H4 (cell line): ENCODE measurements at regions not wholly inside any gene's neighbourhood (a gene's known extent, or its start where the extent isn't known, plus 50 kb on each side); places are given as distances from the start of the nearest gene placed in this dataset.
"Not testable (repeated sequence)": the region's sequence is repeated elsewhere in the genome, so short reads cannot be mapped to it uniquely, and the experiment has no call there.

Experiments
- DNase-seq: peaks from one replicate; pipeline ENCODE4 v3.0.0-alpha.2; 2015; ENCODE audit warnings: low spot score

DNA sequence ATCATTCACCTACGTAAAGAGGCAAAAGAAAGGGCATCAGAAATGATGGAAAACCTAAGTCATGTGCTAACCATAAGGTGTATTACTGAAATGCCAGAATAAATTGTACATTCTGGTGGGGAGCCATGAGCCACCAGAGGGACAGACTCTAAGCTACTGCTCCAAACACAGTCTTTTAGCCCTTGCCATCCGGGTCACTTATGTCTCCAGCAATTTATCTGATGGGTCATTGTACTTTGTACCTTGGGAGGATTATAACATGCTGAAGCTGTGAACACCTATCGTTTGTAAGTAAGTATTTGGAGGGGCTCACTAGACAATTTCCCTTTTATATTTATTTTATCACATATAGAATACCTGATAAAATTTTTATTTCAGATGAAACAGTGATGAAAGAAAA is 495.1 kb downstream of the KIF4B start:
- DNase-seq: no peak

DNA sequence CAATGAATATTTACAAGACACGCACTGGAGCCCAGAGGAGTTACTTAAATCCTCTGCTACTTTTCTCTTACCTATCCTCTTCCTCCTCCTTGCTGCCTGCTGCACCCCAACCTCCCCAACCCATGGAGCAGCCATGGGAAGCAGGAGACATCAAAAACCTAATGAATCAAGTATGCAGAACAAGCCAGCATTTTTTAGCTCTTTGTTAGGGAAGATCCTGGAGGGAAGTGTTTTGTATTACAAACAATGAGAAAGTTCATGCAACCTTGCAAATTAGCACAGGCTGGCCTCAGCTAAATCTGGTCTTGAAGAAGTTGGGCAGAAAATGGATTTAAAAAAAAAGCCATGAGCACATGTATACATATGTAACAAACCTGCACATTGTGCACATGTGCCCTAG is 498.8 kb downstream of the KIF4B start:
- DNase-seq: no peak

DNA sequence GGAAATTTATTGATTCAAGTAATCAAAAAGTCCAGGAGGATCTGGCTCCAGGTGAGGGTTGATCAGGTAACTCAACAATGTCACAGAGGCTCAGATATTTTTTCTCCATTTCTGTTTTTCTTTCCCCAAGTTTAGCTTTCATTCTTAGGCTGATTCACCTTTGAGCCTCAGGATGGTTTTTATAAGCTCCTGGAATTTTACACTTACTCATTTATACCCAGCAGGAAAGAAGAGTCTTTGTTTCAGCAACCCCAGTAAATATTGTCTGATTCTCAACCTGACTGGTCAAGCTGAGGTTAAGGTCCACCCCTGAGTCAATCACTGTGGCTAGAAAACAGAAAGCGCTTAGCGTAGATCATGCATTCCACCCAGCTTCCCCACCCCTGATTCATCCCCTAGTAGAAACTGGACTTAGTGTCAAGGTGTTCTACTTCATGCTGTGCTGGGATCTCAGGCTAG is 500.6 kb downstream of the KIF4B start:
- DNase-seq: no peak

DNA sequence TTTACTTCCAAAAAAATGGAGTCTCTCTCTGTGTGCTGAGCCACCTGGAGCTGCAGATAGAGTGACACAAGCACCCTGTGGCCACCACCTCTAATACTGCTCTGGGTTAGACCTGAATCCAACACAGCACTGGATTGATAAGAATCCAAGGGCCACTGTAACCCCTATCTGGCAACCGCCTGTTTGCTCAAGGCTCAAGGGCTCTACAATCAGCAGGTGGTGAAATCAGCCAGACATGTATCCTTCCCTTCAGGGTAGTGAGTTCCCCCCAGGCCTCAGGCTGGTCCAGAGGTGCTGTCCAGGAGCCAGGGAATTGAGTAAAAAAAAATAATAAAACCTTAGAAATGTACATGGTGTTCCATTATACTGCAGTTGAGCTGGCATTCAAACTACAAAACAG is 509.0 kb downstream of the KIF4B start:
- no peak for DNase-seq

DNA sequence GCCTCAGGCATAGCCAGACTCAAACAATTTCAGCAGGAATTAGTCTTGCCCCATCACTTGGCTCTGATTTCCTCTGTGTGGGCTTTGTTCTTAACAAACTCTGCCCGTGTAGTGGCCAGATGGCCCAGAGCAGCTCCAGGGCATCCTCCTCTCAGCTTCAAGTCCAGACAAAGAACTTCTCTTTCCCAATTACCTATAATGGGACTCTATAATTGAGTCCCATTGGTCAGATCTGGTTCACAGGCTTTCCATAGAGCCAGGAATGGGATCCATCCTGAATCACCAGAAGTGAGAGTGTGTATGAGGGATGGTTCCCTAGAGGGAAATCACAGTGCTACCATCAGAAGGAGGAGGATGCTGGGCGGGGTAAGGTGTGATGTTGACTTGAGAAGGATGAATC is 515.8 kb downstream of the KIF4B start:
- no peak for DNase-seq

DNA sequence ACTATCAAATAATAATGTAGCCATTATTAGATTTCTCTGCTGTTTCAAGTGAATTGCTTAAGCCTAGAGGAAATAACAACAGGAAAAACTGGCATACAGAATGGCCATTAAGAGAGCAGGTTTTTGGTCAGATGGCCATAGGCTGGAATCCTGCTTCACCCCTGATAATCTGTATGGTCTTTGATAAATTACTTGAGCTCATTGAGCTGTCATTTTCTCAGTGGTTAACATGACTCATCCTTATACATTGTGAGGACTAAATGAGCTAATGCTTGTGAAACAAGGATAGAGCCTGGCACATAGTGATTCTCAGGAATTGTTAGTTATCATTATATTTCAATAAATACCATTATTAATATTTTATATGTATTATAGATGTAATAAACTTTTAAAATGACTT is 516.5 kb downstream of the KIF4B start:
- no peak for DNase-seq

DNA sequence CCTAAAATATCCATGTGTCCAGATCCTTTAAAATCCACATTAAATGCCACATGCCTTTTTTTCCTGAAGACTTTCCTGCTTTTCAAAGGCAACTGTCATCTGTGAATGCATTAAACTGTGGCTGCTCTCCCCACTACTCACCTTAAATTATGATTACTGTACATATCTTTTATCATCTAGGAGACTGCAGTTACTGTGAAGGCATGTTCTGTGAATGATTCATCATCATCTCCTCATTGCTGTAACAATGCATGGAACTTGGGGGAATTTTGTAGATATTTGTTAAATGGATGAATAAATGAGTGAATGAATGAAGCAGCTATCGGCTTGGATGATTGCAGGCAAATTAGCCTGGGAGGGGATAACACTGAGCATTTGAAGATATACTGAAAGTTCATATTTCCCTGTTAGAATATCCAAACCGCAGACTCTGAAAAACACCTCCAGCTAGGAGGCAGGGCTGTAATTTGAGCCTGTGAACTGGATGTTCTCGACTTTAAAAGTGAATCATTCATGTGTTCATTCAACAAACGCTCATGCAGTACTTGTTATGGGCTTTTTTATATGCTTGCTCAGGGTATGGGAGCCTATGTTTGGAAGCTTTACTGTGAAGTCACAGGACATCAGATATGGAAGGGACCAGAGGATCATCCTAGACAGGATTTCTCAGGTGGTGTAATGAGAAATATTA is 519.2 kb downstream of the KIF4B start:
- no peak for DNase-seq

DNA sequence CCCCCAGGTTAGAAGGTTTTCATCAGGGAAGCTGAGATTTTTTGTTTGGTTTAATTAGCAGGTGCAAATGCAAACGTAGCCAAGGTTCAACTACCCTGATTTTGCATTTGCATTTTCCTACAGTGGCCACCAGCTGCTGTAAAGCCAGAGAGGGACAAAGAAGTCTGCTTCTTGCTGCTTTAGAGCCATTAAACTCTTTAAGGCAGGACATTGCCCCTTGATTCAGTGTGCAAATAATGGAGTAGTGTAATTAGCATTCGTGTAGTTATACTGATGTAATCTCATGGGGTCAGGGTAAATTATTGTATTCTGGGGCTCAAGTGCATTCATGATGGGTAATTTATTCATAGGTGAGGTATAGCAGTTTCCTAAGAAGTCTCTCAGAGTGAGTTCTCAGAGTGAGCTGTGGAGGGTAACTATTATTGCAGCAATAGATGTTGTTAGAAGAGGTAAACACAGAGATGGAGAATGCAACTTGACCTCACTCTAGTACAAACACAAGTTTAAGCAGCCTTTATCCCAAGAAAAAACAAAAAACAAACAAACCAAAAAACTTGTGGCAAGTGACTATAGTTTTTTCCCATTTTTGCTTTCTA is 526.5 kb downstream of the KIF4B start:
- DNase-seq: no peak

DNA sequence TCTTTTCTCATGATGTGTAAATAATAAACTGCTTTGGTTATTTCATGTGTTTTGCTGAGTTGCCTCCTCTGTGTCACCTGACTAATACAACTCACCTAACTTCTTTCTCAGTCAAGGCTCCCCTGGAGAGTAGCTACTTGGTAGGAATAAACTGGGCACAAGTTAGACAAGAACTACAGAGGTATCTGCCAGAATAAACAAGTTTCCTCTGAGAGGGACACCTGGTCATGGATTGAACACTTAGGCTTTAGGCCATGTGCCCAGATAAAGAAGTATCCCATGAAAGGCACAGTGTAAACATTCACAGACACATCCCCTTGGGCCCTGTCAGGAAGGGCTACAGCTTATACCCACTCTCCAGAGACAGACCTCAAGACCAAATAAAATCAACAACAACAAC is 532.5 kb downstream of the KIF4B start:
- DNase-seq: no peak

DNA sequence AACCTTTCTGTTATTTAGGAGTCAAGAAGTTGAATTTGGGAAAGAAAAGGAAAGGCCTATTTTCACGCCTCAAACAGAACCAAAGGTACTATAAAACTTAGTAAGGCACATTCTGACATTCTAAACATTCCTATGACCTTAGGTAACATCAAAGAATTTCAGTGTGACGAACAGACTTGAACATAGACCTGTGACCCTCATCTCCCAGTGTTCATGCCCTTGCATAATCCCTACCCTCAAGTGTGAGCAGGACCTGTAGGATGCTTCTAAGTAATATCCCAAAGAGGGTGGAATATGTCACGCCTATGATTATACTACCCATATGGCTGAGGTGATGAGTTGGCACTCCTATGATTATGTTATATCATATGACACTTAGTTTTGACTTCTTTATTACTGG is 540.9 kb downstream of the KIF4B start:
- DNase-seq: no peak

DNA sequence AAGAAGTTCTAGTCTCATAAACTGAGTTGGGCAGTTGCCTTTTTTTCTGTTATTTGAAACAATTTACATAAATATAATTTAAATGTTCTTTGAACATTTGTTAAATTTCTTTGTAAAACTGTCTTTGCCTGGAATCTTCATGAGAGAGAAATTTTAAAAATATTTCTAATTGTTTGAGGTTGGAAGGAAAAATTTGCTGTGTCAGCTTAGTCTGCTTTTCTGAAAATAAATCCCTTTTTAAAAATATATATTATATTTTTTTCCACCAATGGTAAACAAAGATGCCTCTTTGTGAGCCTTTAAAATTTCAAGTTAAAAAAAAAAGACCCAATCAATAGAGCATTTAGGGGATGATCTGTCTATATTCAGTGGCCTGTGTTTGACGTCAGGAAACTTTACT is 542.7 kb downstream of the KIF4B start:
- DNase-seq: no peak

DNA sequence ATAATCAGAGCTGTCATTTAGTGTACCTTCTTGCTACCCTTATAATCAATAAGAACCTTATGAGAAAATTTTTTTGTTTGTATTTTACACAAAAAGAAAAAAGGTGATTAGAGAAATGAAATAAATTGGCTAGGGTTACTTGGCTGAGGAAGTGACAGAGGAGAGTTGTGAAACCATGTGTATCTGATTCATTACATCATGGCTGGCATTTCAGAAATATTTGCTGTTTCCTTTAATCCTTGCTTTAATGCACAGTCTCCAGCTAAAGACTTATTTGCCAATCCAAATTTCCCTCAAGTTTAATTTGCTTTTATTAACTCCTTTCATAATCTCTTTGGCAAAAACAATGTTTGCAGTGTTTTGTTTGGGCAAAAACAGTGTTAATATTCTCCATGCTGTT is 543.1 kb downstream of the KIF4B start:
- no peak for DNase-seq

DNA sequence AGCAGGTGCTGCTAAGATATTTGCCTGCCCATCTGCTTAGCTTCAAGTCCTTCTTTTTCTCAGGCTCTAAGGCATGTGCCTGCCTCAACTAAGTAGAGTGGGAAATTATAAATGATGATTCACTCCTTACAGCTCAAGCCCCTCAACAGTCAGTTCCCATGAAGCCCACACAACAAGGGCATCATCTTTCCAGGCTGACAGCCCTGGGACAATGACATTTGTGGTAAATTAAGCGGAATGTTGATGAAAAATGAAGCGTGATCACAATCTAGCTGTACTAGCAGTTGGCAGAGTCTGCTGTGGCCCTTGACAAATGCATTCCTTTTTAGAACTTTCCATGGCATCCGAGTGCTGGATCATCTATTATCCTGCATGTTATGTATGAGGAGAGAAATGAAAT is 548.6 kb downstream of the KIF4B start:
- DNase-seq: no peak

DNA sequence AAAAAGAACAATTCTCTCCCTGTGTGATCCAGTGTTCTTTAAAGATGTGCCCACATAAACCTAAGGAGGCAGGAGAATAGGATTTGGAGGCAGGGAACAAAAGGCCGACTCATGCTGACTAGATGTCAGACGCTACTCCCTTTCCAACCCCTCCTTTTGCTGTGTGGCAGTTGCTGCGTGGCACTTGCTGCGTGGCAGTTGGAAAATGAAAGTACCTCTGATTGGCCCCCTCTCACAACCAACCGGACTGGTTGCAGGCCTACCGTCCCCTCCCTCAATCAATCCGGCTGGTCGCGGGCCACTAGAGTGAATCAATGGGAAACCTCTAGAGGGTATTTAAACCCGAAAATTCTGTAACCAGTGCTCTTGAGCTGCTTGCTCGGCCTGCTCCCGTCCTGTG is 551.0 kb downstream of the KIF4B start:
- no peak for DNase-seq

DNA sequence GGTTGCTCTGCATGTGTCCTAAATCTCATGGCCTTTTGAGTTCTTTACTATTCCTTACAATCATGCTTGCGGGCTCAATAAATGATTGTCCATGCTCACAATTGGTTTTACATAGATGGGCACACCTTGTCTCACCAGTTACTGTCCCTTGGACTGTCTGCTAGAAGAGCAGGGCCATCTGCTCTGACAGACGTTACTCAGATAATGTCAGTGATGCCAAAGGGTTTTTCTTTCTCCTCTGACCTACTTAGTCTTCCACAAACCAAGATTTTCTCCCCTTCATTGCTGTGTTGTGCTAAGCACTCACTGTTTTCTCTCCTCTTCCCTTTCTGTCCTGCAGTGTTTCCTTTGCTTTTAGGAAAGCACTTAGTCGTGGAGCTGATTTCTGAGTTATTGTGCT is 562.3 kb downstream of the KIF4B start:
- no peak for DNase-seq

DNA sequence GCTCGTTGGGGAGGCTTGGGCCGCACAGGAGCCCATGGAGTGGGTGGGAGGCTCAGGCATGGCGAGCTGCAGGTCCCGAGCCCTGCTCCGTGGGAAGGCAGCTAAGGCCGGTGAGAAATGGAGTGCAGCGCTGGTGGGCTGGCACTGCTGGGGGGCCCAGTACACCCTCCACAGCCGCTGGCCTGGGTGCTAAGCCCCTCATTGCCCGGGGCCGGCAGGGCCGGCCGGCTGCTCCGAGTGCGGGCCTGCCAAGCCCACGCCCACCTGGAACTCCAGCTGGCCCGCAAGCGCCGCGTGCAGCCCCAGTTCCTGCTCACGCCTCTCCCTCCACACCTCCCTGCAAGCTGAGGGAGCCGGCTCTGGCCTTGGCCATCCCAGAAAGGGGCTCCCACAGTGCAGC is 573.3 kb downstream of the KIF4B start:
- DNase-seq: not testable (repeated sequence)

DNA sequence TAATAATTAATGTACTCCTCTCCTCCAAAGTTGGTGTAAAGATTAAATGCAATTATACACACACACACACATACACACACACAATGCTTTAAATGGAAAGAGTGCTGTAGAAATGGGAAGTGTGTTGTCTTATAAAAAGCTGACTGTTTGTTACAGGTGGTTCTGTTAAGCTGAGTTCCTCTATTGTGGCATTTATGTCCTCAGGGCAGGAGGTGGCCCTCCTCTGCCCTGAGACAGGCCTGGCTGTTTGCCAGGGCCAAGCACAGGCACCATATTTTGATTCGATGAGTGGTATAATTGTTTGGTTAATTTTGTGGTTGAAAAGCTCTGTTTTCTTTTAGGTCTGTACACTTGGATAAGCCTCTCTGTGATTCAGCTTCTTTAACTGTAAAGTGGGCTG is 573.9 kb downstream of the KIF4B start:
- no peak for DNase-seq

DNA sequence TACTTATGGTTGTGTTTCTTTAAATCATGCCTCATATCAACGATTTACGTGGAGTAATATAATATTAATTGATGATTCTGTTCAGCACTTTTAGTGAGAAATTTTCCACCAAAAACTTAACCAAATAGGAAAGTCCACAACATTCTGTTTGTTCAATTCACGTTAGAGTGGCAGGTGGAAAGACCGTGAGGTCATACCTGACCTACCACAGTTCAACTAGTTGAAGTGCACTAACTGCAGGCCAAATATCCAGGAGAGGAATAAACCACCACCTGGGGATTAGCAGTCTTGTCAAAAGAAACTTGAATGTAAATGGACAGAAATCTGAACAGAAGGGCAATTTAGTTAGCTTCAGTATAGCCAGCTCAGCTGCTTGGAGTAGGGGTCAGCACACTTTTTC is 577.7 kb downstream of the KIF4B start:
- DNase-seq: no peak

DNA sequence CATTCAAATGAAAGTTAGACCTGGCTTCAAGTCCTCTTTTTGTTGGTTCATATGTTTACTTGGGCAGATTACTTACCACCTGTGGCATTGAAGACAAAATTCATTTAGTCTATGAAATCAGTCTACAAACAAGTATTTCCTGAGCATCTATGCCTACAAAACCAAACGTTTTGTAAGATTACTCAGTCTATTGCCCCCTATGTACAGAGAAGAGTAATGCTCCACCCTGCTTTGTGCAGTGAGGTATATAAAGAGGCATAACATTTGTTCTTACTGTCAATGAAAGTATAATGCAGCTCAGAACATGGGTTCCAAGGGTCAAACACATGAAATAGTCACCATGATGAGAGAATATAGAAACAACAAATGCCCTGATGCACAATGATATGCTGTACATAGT is 580.7 kb downstream of the KIF4B start:
- DNase-seq: no peak

DNA sequence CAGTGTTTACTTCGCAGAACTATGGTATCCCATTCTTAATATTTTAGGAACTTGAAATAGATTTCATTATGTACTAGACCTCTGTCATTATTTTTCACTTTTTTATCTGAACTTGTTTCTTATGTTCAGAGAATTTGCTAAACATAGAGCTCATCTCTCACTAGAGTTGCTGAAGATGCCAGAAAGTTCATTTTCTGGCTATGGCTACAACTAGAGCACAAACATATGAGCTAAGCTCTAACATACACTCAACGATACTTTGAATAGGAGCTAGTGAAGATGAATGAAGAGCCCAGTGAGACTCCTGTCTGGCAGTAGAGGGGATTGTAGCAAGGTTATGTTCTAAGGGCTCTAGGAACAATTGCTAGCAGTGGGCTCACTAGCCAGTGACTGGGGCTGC is 582.2 kb downstream of the KIF4B start:
- DNase-seq: no peak

DNA sequence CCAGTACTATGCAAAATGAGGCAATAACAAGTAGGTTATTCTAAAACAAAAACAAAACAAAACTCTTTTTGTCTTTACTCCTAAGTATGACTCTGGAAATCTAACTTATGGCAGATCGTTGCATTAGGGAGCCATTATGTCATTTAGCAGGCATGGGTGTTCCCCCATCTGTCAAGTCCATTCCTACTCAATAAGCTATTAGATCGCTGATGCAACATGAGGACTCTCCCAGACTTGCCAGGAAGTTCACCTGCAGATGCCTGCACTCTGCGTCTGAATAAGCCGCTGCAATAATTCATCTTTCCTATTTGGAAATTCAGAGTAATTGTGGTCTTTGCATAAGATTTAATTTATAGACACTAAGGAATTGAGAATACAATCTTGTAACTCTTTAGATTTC is 585.0 kb downstream of the KIF4B start:
- no peak for DNase-seq

DNA sequence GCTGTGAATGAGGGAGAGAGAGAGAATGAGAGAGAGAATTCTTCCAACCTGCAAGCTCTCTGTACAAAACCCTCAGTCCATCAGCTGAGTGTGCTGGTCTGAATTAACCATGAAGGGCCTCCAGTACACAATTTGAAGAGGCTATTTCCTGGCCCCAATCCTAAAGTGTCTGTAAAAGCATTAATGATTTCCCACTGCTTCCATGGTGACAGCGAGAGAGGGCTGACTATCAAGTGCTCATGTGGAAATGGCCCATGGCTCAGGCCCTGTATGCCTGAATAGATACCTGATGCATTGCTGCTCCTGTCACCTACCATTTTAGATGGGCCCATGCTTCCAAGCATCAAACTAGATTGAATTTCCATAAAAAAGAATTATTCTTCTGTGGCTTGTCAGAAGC is 592.4 kb downstream of the KIF4B start:
- no peak for DNase-seq

DNA sequence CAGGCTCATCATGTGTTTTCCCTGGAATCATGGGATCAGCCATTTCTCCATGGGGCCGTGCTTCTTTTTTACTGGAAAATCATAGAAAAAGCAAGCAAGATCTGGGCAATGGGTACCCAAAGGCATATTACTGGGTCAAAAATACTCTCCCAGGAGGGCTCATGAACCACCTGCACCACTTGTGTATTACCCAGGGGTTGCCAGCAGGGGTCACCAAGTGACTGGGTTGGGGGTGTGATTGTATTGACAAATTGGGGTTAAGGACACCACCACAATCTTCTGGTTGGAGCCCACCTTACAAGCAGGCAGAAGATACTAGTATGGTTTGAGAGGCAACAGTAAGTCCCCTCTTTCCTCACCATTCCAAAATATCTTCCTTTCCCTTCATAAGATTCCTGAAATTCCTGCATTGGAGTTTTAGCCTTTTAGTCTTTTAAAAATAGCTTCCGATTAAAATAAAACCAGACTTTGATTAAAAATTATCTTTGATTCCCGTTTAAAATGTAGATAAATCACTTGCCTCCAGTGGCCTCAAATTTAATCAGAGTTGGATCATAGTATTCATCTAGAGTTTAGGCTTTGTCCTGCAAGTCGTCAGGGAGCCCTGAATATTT is 603.3 kb downstream of the KIF4B start:
- DNase-seq: no peak

DNA sequence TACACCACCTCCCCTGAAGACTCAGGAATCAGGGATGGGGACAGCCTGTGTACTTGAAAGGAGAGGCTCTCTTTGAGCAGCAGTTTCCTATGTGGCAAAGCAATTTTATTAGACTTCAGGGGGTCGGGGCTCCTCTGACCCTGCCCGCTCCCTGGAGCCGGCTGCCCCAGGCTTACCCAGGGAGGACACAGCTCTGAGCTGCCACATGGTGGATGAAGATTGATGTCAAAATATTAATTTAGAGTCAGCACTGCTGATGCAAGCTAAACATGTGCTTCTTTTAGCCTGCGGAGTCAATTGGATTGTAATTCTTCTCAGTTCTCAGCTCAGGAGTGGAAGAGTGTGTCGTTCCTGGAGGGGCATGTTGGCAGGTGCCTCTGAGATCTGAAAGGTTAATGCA is 606.1 kb downstream of the KIF4B start:
- DNase-seq: no peak
